Heart left ventricle (tissue), 13 donors: ENCODE measurements at regions not wholly inside any gene's neighbourhood (a gene's known extent, or its start where the extent isn't known, plus 50 kb on each side); places are given as distances from the start of the nearest gene placed in this dataset.

Experiments used
- CTCF ChIP-seq, 12 donors: fragments of 200-600 bp; sonication (generic) in 4 of 12; IDR thresholded peaks; one replicate each; pipeline versions ENCODE4 v1.5.0 to v1.8.0; 2018 to 2022; ENCODE audit warnings: antibody characterized with exemption in 12 of 12, mild to moderate bottlenecking in 5 of 12
- POLR2A ChIP-seq, 2 donors: fragments of 450-650 bp; IDR thresholded peaks; one replicate each; pipeline ENCODE4 v1.6.1; 2017; ENCODE audit warnings: antibody characterized with exemption in 2 of 2, mild to moderate bottlenecking in 2 of 2, moderate library complexity in 2 of 2
- donor health status: ischemic (EF 13 %, LVEDD 7.1; RV severe dilation, severe dysfunction).
- donor health status: DM: no; HTN: yes; CAD: no.
- donor health status: DM: no; HTN: no; CAD: no.
- donor health status: ischemic (EF 25% LVEDD 6.9; RV normal size, moderate dysfunction).
- donor health status: ischemic (EF 25% LVEDD 5.7; RV mildly dilated, moderate dysfunction).
- donor health status: ischemic (EF 35%, LVEDD 5.7; RV mildly dilated, moderate dysfunction).
- donor health status: nonischemic (EF 11% LVEDD 7.7; RV severe dilation, severe dysfunction).
- donor health status: DM: yes; HTN: yes; CAD: no.
- donor health status: PGD.
- donor health status: ischemic (EF 29% LVEDD 5.4; RV normal size, mild dysfunction).
- donor health status: nonischemic (EF 23%, LVEDD 6.1; RV moderate dilation, normal function).

GRCh38 chr10:78407966-78408365 is 374.3 kb downstream of the RPS24 start:
- no peak for TF ChIP-seq CTCF (IDR thresholded peaks at IDR 0.05)
- no peak for TF ChIP-seq POLR2A (IDR thresholded peaks at IDR 0.05)
